ENCODE measurements at regions not wholly inside any gene's neighbourhood (a gene's known extent, or its start where the extent isn't known, plus 50 kb on each side); places are given as distances from the start of the nearest gene placed in this dataset.

- H3K4me1 ChIP-seq (ENCODE audit: low read depth, poor library complexity, severe bottlenecking): no peaks in the 10 kb centered on the region
- no peak overlapping the region for H2AFZ ChIP-seq (ENCODE audit: low read depth)
- H3K4me2 ChIP-seq: no peak overlapping the region
- no peaks in the 10 kb centered on the region for H4K20me1 ChIP-seq (ENCODE audit: insufficient read depth)
- H3K36me3 ChIP-seq (ENCODE audit: insufficient read depth): no peaks in the 10 kb centered on the region
- no peak overlapping the region for H3K4me3 ChIP-seq (IDR thresholded peaks at IDR 0.05; ENCODE audit: insufficient read depth, low read depth, low read length)
- H3K9ac ChIP-seq: no peak overlapping the region
- H3K79me2 ChIP-seq (ENCODE audit: insufficient read depth, low read depth): no peaks in the 10 kb centered on the region
- H3K27ac ChIP-seq: no peak overlapping the region
- no peak for TF ChIP-seq CTCF (conservative IDR thresholded peaks at IDR 0.05; ENCODE audit: low read depth, low read length)
- H3K27me3 ChIP-seq (ENCODE audit: insufficient read depth, low read depth): no peaks in the 10 kb centered on the region
Measured at GRCh38 chr16:66128371-66128770, 238.1 kb upstream of the CDH5 start.

- H3K4me1 ChIP-seq (ENCODE audit: low read depth, poor library complexity, severe bottlenecking): no peaks in the 10 kb centered on the region
- H3K27me3 ChIP-seq (ENCODE audit: insufficient read depth, low read depth): no peaks in the 10 kb centered on the region
- H3K9ac ChIP-seq: no peak overlapping the region
- no peak overlapping the region for H3K4me3 ChIP-seq (IDR thresholded peaks at IDR 0.05; ENCODE audit: insufficient read depth, low read depth, low read length)
- H3K27ac ChIP-seq: no peak overlapping the region
- no peaks in the 10 kb centered on the region for H3K36me3 ChIP-seq (ENCODE audit: insufficient read depth)
- no peaks in the 10 kb centered on the region for H3K79me2 ChIP-seq (ENCODE audit: insufficient read depth, low read depth)
- TF ChIP-seq CTCF (conservative IDR thresholded peaks at IDR 0.05; ENCODE audit: low read depth, low read length): no peak
- H2AFZ ChIP-seq (ENCODE audit: low read depth): no peak overlapping the region
- H3K4me2 ChIP-seq: no peak overlapping the region
- no peaks in the 10 kb centered on the region for H4K20me1 ChIP-seq (ENCODE audit: insufficient read depth)
Measured at GRCh38 chr16:66127459-66128370, 238.8 kb upstream of the CDH5 start.

GRCh38 chr16:66121466-66121865 is 245.0 kb upstream of the CDH5 start:
- no peaks in the 10 kb centered on the region for H3K4me1 ChIP-seq (ENCODE audit: low read depth, poor library complexity, severe bottlenecking)
- H3K4me2 ChIP-seq: no peak overlapping the region
- no peaks in the 10 kb centered on the region for H4K20me1 ChIP-seq (ENCODE audit: insufficient read depth)
- no peaks in the 10 kb centered on the region for H3K27me3 ChIP-seq (ENCODE audit: insufficient read depth, low read depth)
- no peak overlapping the region for H2AFZ ChIP-seq (ENCODE audit: low read depth)
- no peak for TF ChIP-seq CTCF (conservative IDR thresholded peaks at IDR 0.05; ENCODE audit: low read depth, low read length)
- H3K4me3 ChIP-seq (IDR thresholded peaks at IDR 0.05; ENCODE audit: insufficient read depth, low read depth, low read length): no peak overlapping the region
- H3K36me3 ChIP-seq (ENCODE audit: insufficient read depth): no peaks in the 10 kb centered on the region
- no peak overlapping the region for H3K27ac ChIP-seq
- H3K9ac ChIP-seq: no peak overlapping the region
- H3K79me2 ChIP-seq (ENCODE audit: insufficient read depth, low read depth): no peaks in the 10 kb centered on the region

GRCh38 chr16:66120656-66121055 is 245.8 kb upstream of the CDH5 start:
- H3K27me3 ChIP-seq (ENCODE audit: insufficient read depth, low read depth): no peaks in the 10 kb centered on the region
- no peaks in the 10 kb centered on the region for H4K20me1 ChIP-seq (ENCODE audit: insufficient read depth)
- H3K9ac ChIP-seq: no peak overlapping the region
- no peaks in the 10 kb centered on the region for H3K79me2 ChIP-seq (ENCODE audit: insufficient read depth, low read depth)
- no peak overlapping the region for H3K4me3 ChIP-seq (IDR thresholded peaks at IDR 0.05; ENCODE audit: insufficient read depth, low read depth, low read length)
- TF ChIP-seq CTCF (conservative IDR thresholded peaks at IDR 0.05; ENCODE audit: low read depth, low read length): no peak
- H3K36me3 ChIP-seq (ENCODE audit: insufficient read depth): no peaks in the 10 kb centered on the region
- H3K4me2 ChIP-seq: no peak overlapping the region
- no peak overlapping the region for H2AFZ ChIP-seq (ENCODE audit: low read depth)
- H3K27ac ChIP-seq: no peak overlapping the region
- H3K4me1 ChIP-seq (ENCODE audit: low read depth, poor library complexity, severe bottlenecking): no peaks in the 10 kb centered on the region
